Adrenal gland (tissue), 9 donors: ENCODE measurements at regions not wholly inside any gene's neighbourhood (a gene's known extent, or its start where the extent isn't known, plus 50 kb on each side); places are given as distances from the start of the nearest gene placed in this dataset.
"Not testable (repeated sequence)": the region's sequence is repeated elsewhere in the genome, so short reads cannot be mapped to it uniquely, and the experiment has no call there.

Experiments used
- DNase-seq, 7 donors: peaks; one replicate each; pipeline ENCODE4 v3.0.0-alpha.2; 2019 to 2020
- H3K27ac ChIP-seq, 5 donors: fragments of 200-600 bp; sonication (generic) in 4 of 5; 1 replicate in 3 of 5; 2 replicates in 2 of 5; pipeline versions ENCODE4 v1.5.1 to v1.8.0; 2016 to 2020; ENCODE audit warnings: mild to moderate bottlenecking in 1 of 5
- H3K27me3 ChIP-seq: fragments of 200-600 bp; 2 replicates; pipeline ENCODE4 v1.8.0; 2021
- H3K36me3 ChIP-seq, 2 donors: fragments of 200-600 bp; replicated peaks in 1 of 2; 1 replicate in 1 of 2; 2 replicates in 1 of 2; pipeline versions ENCODE4 v1.5.1 to v1.8.0; 2018 to 2022
- H3K4me1 ChIP-seq, 2 donors: fragments of 200-600 bp; replicated peaks in 1 of 2; 1 replicate in 1 of 2; 2 replicates in 1 of 2; pipeline versions ENCODE4 v1.5.1 to v1.8.0; 2018 to 2021
- H3K4me3 ChIP-seq, 4 donors: fragments of 200-600 bp; sonication (generic) in 3 of 4; one replicate each; pipeline ENCODE4 v1.5.1; 2016 to 2018
- H3K9me3 ChIP-seq, 3 donors: fragments of 200-600 bp; sonication (generic) in 1 of 3; replicated peaks in 1 of 3; 1 replicate in 2 of 3; 2 replicates in 1 of 3; pipeline versions ENCODE4 v1.5.1 to v1.8.0; 2016 to 2021
- CTCF ChIP-seq, 6 experiments: fragments of 450-650 bp in 4 of 6; fragments of 200-600 bp in 2 of 6; sonication (generic) in 1 of 6; IDR thresholded peaks; 1 replicate in 5 of 6; 2 replicates in 1 of 6; pipeline versions ENCODE4 v1.5.1 to v1.8.0; 2016 to 2021; ENCODE audit warnings: antibody characterized with exemption in 6 of 6, mild to moderate bottlenecking in 2 of 6, moderate library complexity in 1 of 6
- POLR2A ChIP-seq, 2 donors: fragments of 450-650 bp; IDR thresholded peaks; one replicate each; pipeline ENCODE4 v1.6.1; 2017; ENCODE audit warnings: antibody characterized with exemption in 2 of 2, mild to moderate bottlenecking in 2 of 2, moderate library complexity in 1 of 2
- WGBS, 4 donors: extraction: QIAGEN DNeasy Blood & Tissue Kit in 2 of 4; methylation state at CpG; one replicate each; pipeline versions ENCODE4 v1.1.5 to v1.1.7; 2013 to 2017; 5-methylcytosine and 5-hydroxymethylcytosine counted together
- intact Hi-C, 2 donors: fragments of 100-400 bp; cut with DNase I; formaldehyde crosslinking; loops; one replicate each; pipeline versions ENCODE4 v1.14.1 to v1.15.0; 2022 to 2023
- donor health status: healthy with polysubstance abuse.
- donor health status: Bipolar disorder and iron deficiency.
- donor health status: DM: yes; HTN: yes; CAD: no.
- donor health status: DM: no; HTN: no; CAD: no.
- donor health status: DM: no; HTN: no; CAD: no.

DNA sequence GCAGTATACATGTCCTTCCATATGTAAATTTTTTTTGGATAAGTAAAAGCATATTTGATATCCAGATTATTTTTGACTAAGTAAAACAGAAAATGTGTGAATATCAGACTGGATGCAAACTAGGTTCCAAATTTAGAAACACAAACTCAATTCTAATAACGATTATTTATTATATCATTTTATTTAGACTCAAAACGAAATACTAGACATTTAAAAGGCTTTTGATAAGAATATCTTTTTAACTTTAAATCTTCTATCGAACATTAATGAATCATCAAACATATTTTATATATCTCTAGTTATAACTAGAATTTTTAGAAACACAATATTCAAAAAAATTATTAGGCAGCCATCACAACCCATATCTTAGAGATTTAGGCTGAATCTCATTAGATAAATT, 195.2 kb upstream of the KCND2 start:
- 60 to 76% (median 68%) methylated on average over 3 of the region's 3 CpGs for WGBS, 4 donors

DNA sequence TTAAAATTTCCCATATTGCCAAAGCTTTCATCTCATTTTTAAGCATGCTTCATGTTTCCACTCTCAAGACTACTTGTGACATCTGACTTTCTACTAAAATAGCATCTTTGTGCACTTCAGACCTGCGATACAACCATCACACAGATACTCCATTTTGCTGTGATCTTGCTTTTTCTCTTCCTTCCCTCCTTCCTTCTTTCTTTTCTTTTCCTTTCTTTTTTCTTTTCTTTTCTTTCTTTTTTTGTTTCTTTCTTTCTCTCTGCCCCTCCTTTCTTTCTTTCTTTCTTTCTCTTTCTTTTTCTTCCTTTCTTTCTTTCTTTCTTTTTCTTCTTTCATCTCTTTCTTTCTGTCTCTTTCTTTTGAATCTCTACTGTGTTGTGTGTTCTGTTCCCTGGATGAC, 194.0 kb upstream of the KCND2 start:
- Histone ChIP-seq H3K27ac (no peak overlapping the region), H3K36me3 (no peaks in the 10 kb centered on the region), H3K27me3 (peaks cover 13% of the 10 kb centered on the region), H3K4me1 (no peaks in the 10 kb centered on the region), H3K9me3 (no peaks in the 10 kb centered on the region), H3K4me3 (no peak overlapping the region)
- intact Hi-C loops: no loop called here
- DNase-seq: no peak
- 76 to 84% (median 84%) methylated on average over 1 of the region's 1 CpG for WGBS, 4 donors
- TF ChIP-seq POLR2A (IDR thresholded peaks at IDR 0.05): no peak
- TF ChIP-seq CTCF (IDR thresholded peaks at IDR 0.05): no peak

More for the DNA sequence above, 195.2 kb upstream of the KCND2 start:
- H3K9me3 ChIP-seq: no peaks in the 10 kb centered on the region
- H3K27me3 ChIP-seq: peaks cover 13% of the 10 kb centered on the region
- TF ChIP-seq CTCF (IDR thresholded peaks at IDR 0.05) (no peak), POLR2A (IDR thresholded peaks at IDR 0.05) (no peak)
- no peaks in the 10 kb centered on the region for H3K36me3 ChIP-seq
- no peaks in the 10 kb centered on the region for H3K4me1 ChIP-seq
- no peak overlapping the region for H3K27ac ChIP-seq
- no peak for DNase-seq
- intact Hi-C loops: no loop called here
- no peak overlapping the region for H3K4me3 ChIP-seq

GRCh38 chr7:120079704-120080103, 193.3 kb upstream of the KCND2 start:
- 57 to 76% (median 60%) methylated on average over 3 of the region's 3 CpGs for WGBS, 4 donors

GRCh38 chr7:120086468-120086867, 186.5 kb upstream of the KCND2 start:
- not testable (repeated sequence) for H3K27ac ChIP-seq, DNase-seq, H3K9me3 ChIP-seq, H3K4me1 ChIP-seq, H3K27me3 ChIP-seq, H3K36me3 ChIP-seq, H3K4me3 ChIP-seq
- intact Hi-C loops: loop anchor here in 1 of 2 donors (10.0 kb wide), 1 partner anchor 142 kb away; no protein-coding TSS in a partner anchor
- WGBS, 4 donors: 78 to 87% (median 83%) methylated on average over 14 to 16 of the region's 16 CpGs

More at GRCh38 chr7:120079704-120080103, 193.3 kb upstream of the KCND2 start:
- Histone ChIP-seq H3K27ac (no peak overlapping the region), H3K27me3 (peaks cover 13% of the 10 kb centered on the region), H3K4me3 (no peak overlapping the region), H3K4me1 (no peaks in the 10 kb centered on the region), H3K9me3 (no peaks in the 10 kb centered on the region), H3K36me3 (no peaks in the 10 kb centered on the region)
- intact Hi-C loops: loop anchor here in 1 of 2 donors (10.0 kb wide), 1 partner anchor 135 kb away; no protein-coding TSS in a partner anchor
- no peak for TF ChIP-seq POLR2A (IDR thresholded peaks at IDR 0.05)
- TF ChIP-seq CTCF (IDR thresholded peaks at IDR 0.05): no peak
- no peak for DNase-seq

DNA sequence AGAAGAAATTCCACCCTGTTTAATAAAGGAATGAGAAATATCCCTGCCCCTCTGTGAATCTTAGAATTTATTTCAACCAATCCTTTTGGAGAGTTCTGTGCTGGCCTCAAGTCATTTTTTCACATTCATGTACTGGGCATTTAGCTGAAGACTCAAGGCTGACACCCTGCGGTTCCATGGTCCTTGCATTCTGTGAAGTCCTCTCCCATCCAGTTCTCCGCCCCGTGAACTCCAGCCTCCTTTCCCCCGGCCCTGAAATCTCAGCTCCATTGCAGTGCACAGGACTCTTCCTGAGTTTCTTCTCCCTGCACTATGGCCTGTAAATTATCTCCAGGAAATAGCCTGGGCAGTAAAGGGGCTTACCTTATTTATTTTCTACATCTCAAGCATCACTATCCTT, 183.0 kb upstream of the KCND2 start:
- no peaks in the 10 kb centered on the region for H3K9me3 ChIP-seq
- H3K27ac ChIP-seq: no peak overlapping the region
- TF ChIP-seq CTCF (IDR thresholded peaks at IDR 0.05): peak in 5 of 6 experiments; percentile 24 to 44 (median 39)
- no peak for TF ChIP-seq POLR2A (IDR thresholded peaks at IDR 0.05)
- H3K4me3 ChIP-seq: no peak overlapping the region
- peak; percentile 20 to 68 (median 55) for DNase-seq
- intact Hi-C loops: loop anchor here in 1 of 2 donors (10.0 kb wide), 1 partner anchor 145 kb away; no protein-coding TSS in a partner anchor
- H3K27me3 ChIP-seq: no peaks in the 10 kb centered on the region
- no peaks in the 10 kb centered on the region for H3K36me3 ChIP-seq
- WGBS, 4 donors: 49 to 60% (median 55%) methylated on average over 4 of the region's 4 CpGs
- no peaks in the 10 kb centered on the region for H3K4me1 ChIP-seq
